ENCODE measurements at regions not wholly inside any gene's neighbourhood (a gene's known extent, or its start where the extent isn't known, plus 50 kb on each side); places are given as distances from the start of the nearest gene placed in this dataset.
A peak's percentile ranks its signal among the peaks of the same experiment; 100 is the strongest.

- no peak overlapping the region for H3K9ac ChIP-seq (ENCODE audit: low read depth, low read length)
- H3K27ac ChIP-seq (ENCODE audit: low read depth, low read length), result no peak overlapping the region
- H3K9me3 ChIP-seq (ENCODE audit: control insufficient read depth, insufficient read depth, low read length), result peaks cover 3% of the 10 kb centered on the region; the same call in 1 of the 2 replicates
- 0 out of 2 replicates have a peak, but pooled peaks cover 3% of the 10 kb centered on the region for H3K4me1 ChIP-seq (ENCODE audit: control insufficient read depth, insufficient read depth, low read length)
- H3K36me3 ChIP-seq (ENCODE audit: control insufficient read depth, insufficient read depth, low read length), result no peaks in the 10 kb centered on the region
- no peaks in the 10 kb centered on the region for H3K27me3 ChIP-seq (ENCODE audit: control insufficient read depth, insufficient read depth, low read length)
- H3K4me3 ChIP-seq (ENCODE audit: low read depth, low read length), result no peak overlapping the region
Observed at GRCh38 chr16:51649631-51650030, 498.6 kb upstream of the SALL1 start.

GRCh38 chr16:51648526-51648925, 497.5 kb upstream of the SALL1 start:
- H3K4me1 ChIP-seq (ENCODE audit: control insufficient read depth, insufficient read depth, low read length), result 0 out of 2 replicates have a peak, but pooled peaks cover 3% of the 10 kb centered on the region
- no peak overlapping the region for H3K9ac ChIP-seq (ENCODE audit: low read depth, low read length)
- no peak overlapping the region for H3K4me3 ChIP-seq (ENCODE audit: low read depth, low read length)
- no peaks in the 10 kb centered on the region for H3K36me3 ChIP-seq (ENCODE audit: control insufficient read depth, insufficient read depth, low read length)
- H3K27me3 ChIP-seq (ENCODE audit: control insufficient read depth, insufficient read depth, low read length), result no peaks in the 10 kb centered on the region
- H3K27ac ChIP-seq (ENCODE audit: low read depth, low read length), result no peak overlapping the region
- H3K9me3 ChIP-seq (ENCODE audit: control insufficient read depth, insufficient read depth, low read length), result peaks cover 3% of the 10 kb centered on the region; the same call in 1 of the 2 replicates

- Histone ChIP-seq H3K27ac (ENCODE audit: low read depth, low read length) (no peak overlapping the region), H3K27me3 (ENCODE audit: control insufficient read depth, insufficient read depth, low read length) (peaks cover 31% of the 10 kb centered on the region), H3K4me1 (ENCODE audit: control insufficient read depth, insufficient read depth, low read length) (peaks cover 17% of the 10 kb centered on the region), H3K36me3 (ENCODE audit: control insufficient read depth, insufficient read depth, low read length) (no peaks in the 10 kb centered on the region), H3K9me3 (ENCODE audit: control insufficient read depth, insufficient read depth, low read length) (no peaks in the 10 kb centered on the region), H3K4me3 (ENCODE audit: low read depth, low read length) (no peak overlapping the region), H3K9ac (ENCODE audit: low read depth, low read length) (no peak overlapping the region)
Observed at GRCh38 chr16:51641191-51641765, 490.2 kb upstream of the SALL1 start.

- Histone ChIP-seq H3K9me3 (ENCODE audit: control insufficient read depth, insufficient read depth, low read length) (no peaks in the 10 kb centered on the region), H3K27ac (ENCODE audit: low read depth, low read length) (no peak overlapping the region), H3K4me3 (ENCODE audit: low read depth, low read length) (no peak overlapping the region), H3K4me1 (ENCODE audit: control insufficient read depth, insufficient read depth, low read length) (peaks cover 17% of the 10 kb centered on the region), H3K36me3 (ENCODE audit: control insufficient read depth, insufficient read depth, low read length) (no peaks in the 10 kb centered on the region), H3K27me3 (ENCODE audit: control insufficient read depth, insufficient read depth, low read length) (peaks cover 40% of the 10 kb centered on the region), H3K9ac (ENCODE audit: low read depth, low read length) (no peak overlapping the region)
Observed at GRCh38 chr16:51640196-51640595, 489.1 kb upstream of the SALL1 start.

GRCh38 chr16:51638339-51639135, 487.5 kb upstream of the SALL1 start:
- no peak overlapping the region for H3K4me3 ChIP-seq (ENCODE audit: low read depth, low read length)
- H3K9ac ChIP-seq (ENCODE audit: low read depth, low read length), result no peak overlapping the region
- H3K27ac ChIP-seq (ENCODE audit: low read depth, low read length), result no peak overlapping the region
- peaks cover 17% of the 10 kb centered on the region for H3K4me1 ChIP-seq (ENCODE audit: control insufficient read depth, insufficient read depth, low read length)
- no peaks in the 10 kb centered on the region for H3K9me3 ChIP-seq (ENCODE audit: control insufficient read depth, insufficient read depth, low read length)
- H3K27me3 ChIP-seq (ENCODE audit: control insufficient read depth, insufficient read depth, low read length), result peaks cover 53% of the 10 kb centered on the region
- no peaks in the 10 kb centered on the region for H3K36me3 ChIP-seq (ENCODE audit: control insufficient read depth, insufficient read depth, low read length)

GRCh38 chr16:51637770-51638094, 486.7 kb upstream of the SALL1 start:
- H3K4me3 ChIP-seq (ENCODE audit: low read depth, low read length), result peak overlapping the region; percentile 50
- peaks cover 17% of the 10 kb centered on the region for H3K4me1 ChIP-seq (ENCODE audit: control insufficient read depth, insufficient read depth, low read length)
- H3K27me3 ChIP-seq (ENCODE audit: control insufficient read depth, insufficient read depth, low read length), result peaks cover 59% of the 10 kb centered on the region
- H3K9me3 ChIP-seq (ENCODE audit: control insufficient read depth, insufficient read depth, low read length), result no peaks in the 10 kb centered on the region
- H3K9ac ChIP-seq (ENCODE audit: low read depth, low read length), result peak overlapping the region; percentile 30
- H3K27ac ChIP-seq (ENCODE audit: low read depth, low read length), result peak overlapping the region; percentile 85
- H3K36me3 ChIP-seq (ENCODE audit: control insufficient read depth, insufficient read depth, low read length), result no peaks in the 10 kb centered on the region

GRCh38 chr16:51636920-51637769, 486.1 kb upstream of the SALL1 start:
- no peaks in the 10 kb centered on the region for H3K36me3 ChIP-seq (ENCODE audit: control insufficient read depth, insufficient read depth, low read length)
- H3K27me3 ChIP-seq (ENCODE audit: control insufficient read depth, insufficient read depth, low read length), result peaks cover 65% of the 10 kb centered on the region
- peak overlapping the region; percentile 50 for H3K4me3 ChIP-seq (ENCODE audit: low read depth, low read length)
- peak overlapping the region; percentile 30 for H3K9ac ChIP-seq (ENCODE audit: low read depth, low read length)
- peak overlapping the region; percentile 85 for H3K27ac ChIP-seq (ENCODE audit: low read depth, low read length)
- peaks cover 17% of the 10 kb centered on the region for H3K4me1 ChIP-seq (ENCODE audit: control insufficient read depth, insufficient read depth, low read length)
- no peaks in the 10 kb centered on the region for H3K9me3 ChIP-seq (ENCODE audit: control insufficient read depth, insufficient read depth, low read length)

GRCh38 chr16:51635181-51635580, 484.1 kb upstream of the SALL1 start:
- peaks cover 85% of the 10 kb centered on the region for H3K27me3 ChIP-seq (ENCODE audit: control insufficient read depth, insufficient read depth, low read length)
- no peak overlapping the region for H3K4me3 ChIP-seq (ENCODE audit: low read depth, low read length)
- H3K9ac ChIP-seq (ENCODE audit: low read depth, low read length), result no peak overlapping the region
- no peaks in the 10 kb centered on the region for H3K9me3 ChIP-seq (ENCODE audit: control insufficient read depth, insufficient read depth, low read length)
- H3K36me3 ChIP-seq (ENCODE audit: control insufficient read depth, insufficient read depth, low read length), result no peaks in the 10 kb centered on the region
- H3K27ac ChIP-seq (ENCODE audit: low read depth, low read length), result no peak overlapping the region
- peaks cover 26% of the 10 kb centered on the region for H3K4me1 ChIP-seq (ENCODE audit: control insufficient read depth, insufficient read depth, low read length)

- peaks cover 89% of the 10 kb centered on the region for H3K27me3 ChIP-seq (ENCODE audit: control insufficient read depth, insufficient read depth, low read length)
Observed at GRCh38 chr16:51630076-51630475, 479.0 kb upstream of the SALL1 start.

GRCh38 chr16:51629576-51629975, 478.5 kb upstream of the SALL1 start:
- H3K27ac ChIP-seq (ENCODE audit: low read depth, low read length), result no peak overlapping the region
- H3K27me3 ChIP-seq (ENCODE audit: control insufficient read depth, insufficient read depth, low read length), result peaks cover 86% of the 10 kb centered on the region

More at GRCh38 chr16:51630076-51630475, 479.0 kb upstream of the SALL1 start:
- no peak overlapping the region for H3K4me3 ChIP-seq (ENCODE audit: low read depth, low read length)
- no peak overlapping the region for H3K9ac ChIP-seq (ENCODE audit: low read depth, low read length)
- H3K4me1 ChIP-seq (ENCODE audit: control insufficient read depth, insufficient read depth, low read length), result peaks cover 9% of the 10 kb centered on the region; the same call in 1 of the 2 replicates
- no peak overlapping the region for H3K27ac ChIP-seq (ENCODE audit: low read depth, low read length)
- H3K36me3 ChIP-seq (ENCODE audit: control insufficient read depth, insufficient read depth, low read length), result no peaks in the 10 kb centered on the region
- H3K9me3 ChIP-seq (ENCODE audit: control insufficient read depth, insufficient read depth, low read length), result no peaks in the 10 kb centered on the region

More at GRCh38 chr16:51629576-51629975, 478.5 kb upstream of the SALL1 start:
- H3K36me3 ChIP-seq (ENCODE audit: control insufficient read depth, insufficient read depth, low read length), result no peaks in the 10 kb centered on the region
- no peaks in the 10 kb centered on the region for H3K9me3 ChIP-seq (ENCODE audit: control insufficient read depth, insufficient read depth, low read length)
- H3K4me1 ChIP-seq (ENCODE audit: control insufficient read depth, insufficient read depth, low read length), result peaks cover 9% of the 10 kb centered on the region
- no peak overlapping the region for H3K9ac ChIP-seq (ENCODE audit: low read depth, low read length)
- H3K4me3 ChIP-seq (ENCODE audit: low read depth, low read length), result no peak overlapping the region

Data from HUES48 (cell line).